Left lung (tissue), 4 donors: ENCODE measurements at regions not wholly inside any gene's neighbourhood (a gene's known extent, or its start where the extent isn't known, plus 50 kb on each side); places are given as distances from the start of the nearest gene placed in this dataset.

Experiments
- ATAC-seq: fragments of 200-7000 bp; cut with Tn5 transposase; one replicate; pipeline ENCODE4 v1.9.1; 2020; ENCODE audit warnings: moderate library complexity
- DNase-seq, 4 donors: peaks; one replicate each; pipeline ENCODE4 v3.0.0-alpha.2; 2013 to 2020
- H3K27ac ChIP-seq, 2 donors: fragments of 200-600 bp; sonication (generic) in 1 of 2; one replicate each; pipeline versions ENCODE4 v1.5.0 to v1.8.0; 2020 to 2021
- H3K27me3 ChIP-seq, 2 donors: fragments of 200-600 bp; sonication (generic) in 1 of 2; one replicate each; pipeline versions ENCODE4 v1.5.0 to v1.8.0; 2020 to 2021
- H3K36me3 ChIP-seq, 2 donors: fragments of 200-600 bp; sonication (generic) in 1 of 2; one replicate each; pipeline versions ENCODE4 v1.5.0 to v1.8.0; 2020 to 2021
- H3K4me1 ChIP-seq, 2 donors: fragments of 200-600 bp; one replicate each; pipeline ENCODE4 v1.8.0; 2021
- H3K4me3 ChIP-seq, 2 donors: fragments of 200-600 bp; sonication (generic) in 1 of 2; one replicate each; pipeline versions ENCODE4 v1.5.0 to v1.8.0; 2020 to 2021; ENCODE audit warnings: mild to moderate bottlenecking in 1 of 2
- H3K9me3 ChIP-seq, 2 donors: fragments of 200-600 bp; sonication (generic) in 1 of 2; one replicate each; pipeline versions ENCODE4 v1.5.0 to v1.8.0; 2020 to 2021
- CTCF ChIP-seq, 2 donors: fragments of 200-600 bp; sonication (generic) in 1 of 2; IDR thresholded peaks; one replicate each; pipeline versions ENCODE4 v1.5.0 to v1.8.0; 2021; ENCODE audit warnings: antibody characterized with exemption in 2 of 2
- intact Hi-C, 2 donors: fragments of 100-400 bp; cut with DNase I; formaldehyde crosslinking; loops; one replicate each; pipeline versions ENCODE4 v1.11.2 to v1.14.2; 2022
- donor health status: DM: no; HTN: yes; CAD: no.
- donor health status: DM: no; HTN: no; CAD: no.

GRCh38 chr3:64276131-64276530, 50.9 kb upstream of the PRICKLE2 start:
- H3K27me3 ChIP-seq, result no peaks in the 10 kb centered on the region
- intact Hi-C loops, result no loop called here
- no peak for TF ChIP-seq CTCF (IDR thresholded peaks at IDR 0.05)
- H3K4me3 ChIP-seq, result no peak overlapping the region
- H3K36me3 ChIP-seq, result no peaks in the 10 kb centered on the region
- no peak for ATAC-seq
- no peaks in the 10 kb centered on the region for H3K4me1 ChIP-seq
- no peaks in the 10 kb centered on the region for H3K9me3 ChIP-seq
- no peak for DNase-seq
- no peak overlapping the region for H3K27ac ChIP-seq
